Pons (tissue), 1 donor: ENCODE measurements at regions not wholly inside any gene's neighbourhood (a gene's known extent, or its start where the extent isn't known, plus 50 kb on each side); places are given as distances from the start of the nearest gene placed in this dataset.

Experiments
- DNase-seq: peaks from one replicate; pipeline ENCODE4 v3.0.0-alpha.2; 2016; ENCODE audit warnings: low spot score

DNA sequence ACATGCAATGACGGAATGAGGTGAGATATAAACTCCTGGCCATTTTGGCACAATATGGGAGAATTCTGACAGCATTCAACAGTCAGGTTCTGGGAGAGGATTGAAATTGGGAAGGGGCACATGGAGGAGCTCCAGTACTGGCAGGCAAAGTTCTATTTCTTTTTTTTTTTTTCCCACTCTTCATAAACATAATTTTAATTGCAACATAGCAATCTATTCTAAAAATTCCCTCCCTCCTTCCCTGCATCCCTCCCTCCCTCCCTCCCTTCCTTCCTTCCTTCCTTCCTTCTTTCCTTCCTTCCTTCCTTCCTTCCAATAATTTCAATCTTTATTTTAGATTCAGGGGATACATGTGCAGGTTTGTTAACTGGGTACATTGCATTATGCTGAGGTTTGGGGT lies 93.2 kb downstream of the PTCSC3 start:
- DNase-seq, result no peak

DNA sequence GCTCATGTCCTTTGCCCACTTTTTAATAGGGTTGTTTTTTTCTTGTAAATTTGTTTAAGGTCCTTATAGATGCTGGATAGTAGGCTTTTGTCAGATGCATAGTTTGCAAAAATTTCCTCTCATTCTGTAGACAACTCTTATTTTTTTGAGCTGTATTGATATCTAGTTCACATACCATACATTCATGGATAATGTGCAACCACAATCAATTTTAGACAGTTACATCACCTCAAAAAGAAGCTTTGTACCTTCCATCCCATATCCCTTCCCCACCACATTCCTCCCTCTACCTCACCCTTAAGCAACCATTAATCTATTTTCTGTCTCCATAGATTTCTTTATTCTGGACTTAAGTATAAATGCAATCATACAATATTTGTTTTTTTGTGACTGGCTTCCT lies 98.4 kb downstream of the PTCSC3 start:
- DNase-seq, result no peak

DNA sequence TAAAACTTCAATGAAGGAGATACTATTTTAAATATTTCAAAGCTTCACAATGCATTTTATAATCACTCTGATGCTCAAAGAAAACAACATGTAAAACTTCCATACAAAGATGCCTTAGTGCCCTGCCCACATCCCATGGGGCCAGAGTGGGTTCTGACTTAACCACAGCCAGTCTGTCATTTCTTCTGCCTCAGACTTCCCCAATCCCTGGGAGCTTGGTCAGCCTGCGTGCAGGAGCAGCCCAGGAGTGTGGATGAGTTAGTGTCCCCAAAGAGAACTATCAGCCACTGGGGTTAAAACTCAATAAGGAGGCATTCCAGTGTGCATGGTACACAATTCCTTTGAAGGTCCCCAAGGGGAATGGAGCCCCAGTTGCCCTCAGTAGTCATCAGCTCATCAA lies 100.3 kb downstream of the PTCSC3 start:
- no peak for DNase-seq

DNA sequence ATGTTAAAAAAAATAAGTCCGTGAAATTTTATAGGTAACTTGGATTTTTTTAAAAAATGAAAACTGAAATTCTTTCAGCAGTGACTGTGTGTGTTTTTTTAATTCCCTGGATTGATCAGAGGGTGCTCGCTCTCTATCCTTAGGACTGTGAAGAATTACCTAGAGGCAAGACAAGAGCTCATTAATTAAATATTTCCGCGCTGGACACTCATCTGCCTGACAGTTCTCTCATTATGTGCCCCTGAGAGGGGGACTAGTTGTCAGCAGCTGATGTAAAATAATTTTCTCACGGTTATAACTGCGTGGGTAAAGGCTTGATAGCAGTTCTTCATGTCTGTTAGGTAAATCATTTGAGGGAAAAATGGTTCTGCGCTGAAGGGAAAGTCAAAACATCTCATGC lies 101.3 kb downstream of the PTCSC3 start:
- DNase-seq, result no peak

DNA sequence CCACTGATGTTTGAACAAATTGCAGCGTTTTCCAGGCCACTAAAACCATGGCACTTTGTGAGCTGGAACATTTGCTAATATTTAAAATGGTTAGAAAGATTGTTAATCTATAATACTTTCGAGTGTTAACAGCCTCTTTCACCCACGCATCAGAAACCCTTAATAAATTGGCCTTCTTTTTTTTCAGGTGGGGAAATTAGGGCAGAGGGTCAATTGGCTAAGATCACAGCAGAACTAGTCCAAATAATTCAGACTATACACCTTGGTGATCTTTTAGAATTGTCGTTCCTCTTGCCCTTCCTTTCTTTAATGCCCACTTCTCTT lies 105.8 kb downstream of the PTCSC3 start:
- DNase-seq, result no peak

DNA sequence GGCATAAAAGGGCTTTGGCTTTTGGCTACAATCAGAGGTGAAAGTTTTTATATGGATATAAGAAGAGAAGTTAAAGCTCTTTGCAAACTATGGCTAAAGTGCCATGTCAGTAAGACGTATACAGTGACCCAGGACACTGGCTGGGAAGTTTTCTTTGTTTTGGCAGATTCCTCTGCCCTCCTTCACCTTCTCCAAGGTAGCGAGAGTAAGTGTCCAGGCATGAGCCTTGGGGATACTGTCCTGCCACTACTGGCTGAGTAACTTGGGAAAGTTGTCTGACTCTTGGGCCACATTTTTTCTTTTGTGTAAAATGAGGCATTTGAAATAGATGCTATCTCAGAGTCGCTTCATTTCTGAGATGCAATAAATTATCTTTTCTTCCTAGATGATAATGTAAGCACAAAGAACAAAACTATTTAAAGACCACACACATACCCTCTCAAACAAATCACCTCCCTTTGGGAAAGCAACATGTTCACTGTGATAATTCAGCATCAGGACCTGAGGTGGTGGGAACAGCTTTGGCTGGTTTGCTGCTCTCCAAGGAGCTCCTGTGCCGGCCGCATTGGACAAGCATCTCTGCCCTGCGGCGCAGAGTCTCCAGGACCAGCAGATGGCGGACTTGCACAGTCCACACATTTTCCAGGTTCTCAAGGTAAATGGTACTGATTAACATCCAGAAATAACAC lies 106.3 kb downstream of the PTCSC3 start:
- DNase-seq, result peak; percentile 74

DNA sequence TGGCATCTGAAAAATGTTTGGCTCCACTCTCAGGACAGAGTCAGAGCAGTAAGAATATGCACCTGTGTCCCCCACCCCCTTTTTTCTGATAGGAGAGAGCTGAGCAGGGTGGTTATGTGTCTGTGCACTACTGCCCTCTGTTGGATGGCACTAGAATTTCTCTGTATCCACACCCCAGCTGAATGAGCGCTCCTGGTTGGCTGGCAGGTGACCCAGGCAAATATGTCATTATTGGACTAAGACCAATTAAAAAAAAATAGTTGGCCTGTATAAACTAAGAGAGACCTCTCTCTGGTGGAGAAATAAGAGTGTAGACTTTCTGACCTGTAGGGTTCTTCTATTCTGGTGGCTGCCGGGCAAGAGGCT lies 107.0 kb downstream of the PTCSC3 start:
- DNase-seq, result peak; percentile 83

DNA sequence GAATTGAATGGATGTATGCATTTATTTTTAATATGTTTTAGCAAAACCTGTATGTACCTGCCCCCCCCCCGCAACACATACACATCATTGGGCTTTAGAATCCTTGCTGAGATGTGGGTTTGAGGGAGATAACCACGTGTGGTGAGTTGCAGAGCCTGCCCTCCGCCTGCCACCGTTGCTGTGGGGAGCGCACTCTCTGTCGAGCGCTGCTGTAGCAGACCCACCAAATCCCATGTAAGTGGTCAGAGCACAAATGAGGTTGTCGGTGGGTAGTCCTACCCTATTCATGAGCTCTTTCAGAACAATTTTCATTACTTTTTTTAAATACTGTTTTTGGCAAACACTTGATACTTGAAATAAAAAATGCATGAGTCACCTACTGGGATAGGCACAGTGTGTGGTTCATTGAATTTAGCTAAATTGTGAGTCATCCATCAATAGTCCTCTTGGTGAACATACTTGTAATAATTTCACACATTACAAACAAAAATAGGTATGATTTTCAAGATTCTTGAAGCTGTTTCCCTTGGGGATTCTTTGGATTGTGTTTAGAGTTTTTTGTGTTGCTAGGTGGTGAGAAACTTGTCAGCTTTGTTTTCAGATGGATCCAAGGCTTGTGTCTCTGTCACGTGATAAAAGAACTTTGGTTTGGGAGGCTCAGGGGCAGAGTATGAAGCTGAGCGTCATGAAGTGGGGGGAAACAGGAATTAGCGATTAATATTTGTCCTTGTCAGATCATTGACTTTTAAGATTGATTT lies 107.6 kb downstream of the PTCSC3 start:
- peak; percentile 15 for DNase-seq

DNA sequence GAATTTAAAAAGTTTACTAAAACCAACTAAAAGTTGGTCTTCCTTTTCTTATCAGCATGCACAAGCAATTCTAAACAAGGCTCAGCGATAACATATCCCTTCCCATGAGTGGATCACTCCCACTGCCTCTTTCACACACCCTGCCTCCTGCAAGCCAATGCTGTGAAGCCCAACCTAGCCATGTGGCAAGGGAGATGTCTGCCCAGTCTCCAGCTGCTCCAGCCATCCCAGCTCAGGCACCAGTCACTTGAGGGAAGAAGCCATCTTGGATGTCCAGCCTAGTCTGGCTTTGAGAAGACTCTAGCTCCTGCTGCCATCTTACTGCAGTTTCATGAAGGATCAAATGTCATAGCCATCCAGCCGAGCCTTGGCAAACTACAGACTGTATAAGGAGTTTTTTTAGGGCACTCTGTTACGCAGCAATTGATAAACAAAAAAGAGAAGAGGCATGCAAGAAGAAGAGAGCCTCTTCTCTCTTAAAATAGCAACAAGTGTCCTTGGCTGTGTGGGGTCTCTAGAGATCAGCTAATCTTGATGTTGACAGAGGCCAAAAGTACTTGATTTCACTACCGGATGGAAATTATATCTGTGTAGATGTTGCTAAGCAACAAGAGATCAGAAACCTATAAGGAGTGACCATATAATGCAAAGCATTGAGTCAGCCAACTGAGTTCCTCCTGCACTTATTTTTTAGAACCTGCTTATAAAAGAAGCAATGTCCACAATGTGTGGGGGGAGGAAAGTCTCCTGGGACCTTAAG lies 108.9 kb downstream of the PTCSC3 start:
- DNase-seq, result no peak

DNA sequence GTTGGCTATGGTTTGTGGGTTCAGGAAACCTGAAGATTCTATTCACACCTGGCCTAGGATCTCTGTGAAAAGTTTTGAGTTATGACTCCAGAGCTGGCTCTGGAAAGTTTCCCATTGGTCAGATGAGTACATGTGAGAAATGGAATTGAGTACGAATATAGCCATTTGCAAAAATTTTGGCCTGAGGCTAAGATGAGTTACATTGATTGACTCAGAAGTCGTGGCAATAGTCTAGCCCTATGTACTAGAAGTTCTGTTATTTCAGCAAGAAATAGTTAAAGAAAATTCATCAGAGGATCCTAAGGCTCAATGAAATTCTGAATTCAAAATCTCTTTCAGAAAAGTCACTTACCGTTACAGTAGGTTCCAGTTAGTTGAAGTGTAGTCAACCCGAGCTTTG lies 109.9 kb downstream of the PTCSC3 start:
- no peak for DNase-seq

DNA sequence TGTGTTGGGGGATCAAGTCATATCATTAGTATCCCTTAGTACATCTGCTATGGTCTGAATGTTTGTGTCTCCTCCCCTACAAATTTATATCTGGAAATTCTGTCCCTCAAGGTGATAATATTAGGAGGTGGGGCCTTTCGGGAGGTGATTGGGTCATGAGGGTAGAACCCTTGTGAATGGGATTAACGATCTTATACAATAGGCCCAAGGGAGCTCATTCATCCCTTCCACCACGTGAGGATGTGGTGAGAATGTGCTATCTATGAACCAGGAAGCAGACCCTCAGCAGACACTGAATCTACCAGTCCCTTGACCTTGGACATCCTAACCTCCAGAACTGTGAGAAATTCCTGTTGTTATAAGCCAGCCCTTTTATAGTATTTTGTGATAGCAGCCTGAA lies 110.7 kb downstream of the PTCSC3 start:
- no peak for DNase-seq

DNA sequence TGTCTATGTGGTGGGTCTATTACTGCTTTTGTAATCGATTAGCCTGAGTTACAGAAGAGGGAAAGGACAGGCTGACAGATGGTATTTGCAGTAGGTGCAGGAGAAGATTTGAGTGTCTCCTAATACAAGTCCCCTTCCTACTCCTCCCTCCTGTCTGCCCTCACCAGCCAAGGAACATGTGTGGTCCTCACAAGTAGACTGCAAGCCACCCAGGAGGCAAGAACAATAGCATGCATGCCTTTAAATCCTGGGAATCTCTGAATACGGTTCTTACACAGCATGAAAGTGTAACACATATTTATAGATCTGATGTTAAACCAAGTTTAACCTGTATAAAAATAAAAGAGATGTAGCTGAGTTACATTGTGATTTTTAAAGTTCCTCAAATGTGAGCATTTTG lies 117.0 kb downstream of the PTCSC3 start:
- no peak for DNase-seq

DNA sequence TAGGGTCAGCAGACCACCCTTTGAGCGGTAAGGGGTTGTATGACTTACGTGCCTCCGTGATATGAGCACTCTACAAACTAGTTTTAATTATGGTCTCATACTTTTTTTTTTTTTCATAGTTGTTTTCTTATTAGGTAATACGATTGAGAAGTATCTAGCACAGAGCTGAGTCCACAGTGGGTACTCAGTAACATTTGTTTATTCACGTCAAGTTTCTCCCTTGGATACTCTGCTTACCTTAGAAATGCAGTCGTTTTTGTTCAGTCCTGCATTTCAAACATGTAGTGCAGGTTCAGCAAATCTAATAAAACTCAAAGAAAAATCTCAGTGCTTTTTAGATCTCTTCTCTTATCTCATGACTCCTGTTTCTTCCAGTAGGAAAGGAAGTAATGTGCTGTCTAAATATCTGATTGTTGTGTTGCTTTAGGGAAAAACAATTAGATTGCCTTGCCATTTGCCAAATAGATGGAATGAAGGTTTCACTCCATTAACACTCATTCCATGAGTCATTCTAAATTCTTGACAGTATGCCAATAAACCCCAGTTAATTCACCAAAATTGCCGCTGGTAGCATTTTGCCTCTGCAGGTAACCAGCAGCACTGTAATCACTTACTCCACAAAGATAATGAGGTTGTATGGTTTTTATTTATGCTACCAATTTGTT lies 118.9 kb downstream of the PTCSC3 start:
- DNase-seq, result no peak

DNA sequence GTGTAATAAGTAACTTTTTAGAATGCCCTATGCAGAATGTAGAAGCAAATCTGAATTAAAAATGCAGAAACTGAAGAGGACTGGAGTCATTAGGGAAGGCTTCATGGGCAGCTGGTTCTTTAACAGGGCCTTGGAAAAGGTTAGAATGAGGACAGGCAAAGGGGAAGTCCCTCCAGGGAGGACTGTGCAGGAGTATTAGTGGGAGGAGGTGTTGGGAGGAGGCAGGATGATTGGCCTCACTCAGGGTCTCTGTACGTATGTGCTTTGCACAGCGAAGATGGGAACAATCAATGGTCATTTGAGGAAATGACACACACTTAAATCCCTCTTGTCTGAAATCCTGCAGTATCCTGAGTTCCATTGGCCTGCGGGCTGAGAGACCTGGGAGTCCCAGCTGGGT lies 119.7 kb downstream of the PTCSC3 start:
- DNase-seq, result no peak

DNA sequence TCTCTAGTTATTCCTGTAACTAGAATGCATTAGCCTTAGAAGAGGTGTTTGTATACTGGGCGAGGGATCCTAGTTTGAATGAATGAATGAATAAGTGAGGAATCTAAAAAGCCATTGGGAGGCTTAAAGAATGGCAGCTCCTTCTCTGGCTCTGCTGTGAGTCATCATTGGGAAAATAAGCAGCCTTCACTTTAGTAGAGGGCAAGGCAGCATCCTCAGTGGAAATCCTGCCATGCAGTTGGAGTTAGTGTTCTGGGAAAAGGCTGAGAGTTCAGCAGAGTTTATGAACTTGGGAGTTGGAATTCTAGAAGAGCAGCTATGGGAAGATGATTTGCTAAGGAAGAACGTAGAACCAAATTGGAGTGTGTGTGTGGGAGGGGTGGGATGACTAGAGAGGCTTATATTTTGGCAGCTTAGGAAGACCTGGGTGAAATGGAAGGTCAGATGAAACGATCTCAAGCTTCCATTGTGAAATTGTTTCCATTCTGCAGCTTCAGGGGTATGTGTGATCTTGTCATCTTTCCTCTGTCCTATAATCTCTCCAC lies 120.8 kb downstream of the PTCSC3 start:
- no peak for DNase-seq

DNA sequence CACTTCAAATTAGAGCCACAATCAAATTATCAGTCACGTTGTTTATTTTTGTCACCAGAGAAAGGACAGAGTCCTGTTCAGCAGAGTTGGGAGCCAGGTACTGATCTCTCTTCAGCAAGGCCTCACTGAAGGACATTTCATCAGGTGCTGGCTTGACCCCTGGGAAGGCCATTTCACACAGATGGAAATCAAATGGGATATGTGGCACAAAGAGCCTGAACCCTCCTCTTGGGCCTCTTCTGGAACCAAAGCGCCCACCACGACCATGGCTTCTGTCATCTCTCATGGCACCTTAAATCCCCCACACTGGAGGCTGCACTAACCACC lies 121.5 kb downstream of the PTCSC3 start:
- DNase-seq, result no peak

DNA sequence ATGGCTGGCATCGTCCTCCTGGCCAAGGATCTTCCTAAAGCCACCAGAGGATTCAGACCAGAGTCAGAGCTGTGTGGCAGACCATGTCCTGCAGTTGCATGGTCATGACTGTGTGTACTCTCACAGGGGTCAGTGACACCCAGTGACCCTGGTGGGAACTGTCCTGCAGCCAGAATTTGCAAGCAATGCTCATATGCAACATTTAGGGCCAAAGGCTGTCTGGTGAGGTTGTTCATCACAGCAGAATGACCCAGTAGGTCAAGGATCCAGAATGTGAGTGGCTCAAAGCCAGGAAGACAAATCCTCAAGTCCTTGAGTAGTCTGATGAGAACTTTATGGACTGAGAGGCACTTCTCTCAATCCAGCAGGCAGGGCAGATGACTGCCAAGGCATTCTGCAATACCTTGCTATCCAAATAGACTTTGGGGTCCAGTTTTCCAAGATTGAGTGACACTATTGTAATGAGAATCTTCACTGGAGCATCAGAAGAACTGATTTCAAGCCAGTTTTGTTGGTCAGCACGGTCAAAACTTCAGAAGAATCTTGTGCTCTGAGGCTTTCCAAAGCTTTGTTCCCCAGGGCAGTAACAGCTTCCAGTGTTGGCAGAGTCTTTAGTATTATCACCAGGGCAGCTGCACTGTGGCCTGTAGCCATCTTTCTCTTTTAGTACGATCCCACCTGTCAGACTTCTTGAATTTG lies 122.0 kb downstream of the PTCSC3 start:
- DNase-seq, result no peak

DNA sequence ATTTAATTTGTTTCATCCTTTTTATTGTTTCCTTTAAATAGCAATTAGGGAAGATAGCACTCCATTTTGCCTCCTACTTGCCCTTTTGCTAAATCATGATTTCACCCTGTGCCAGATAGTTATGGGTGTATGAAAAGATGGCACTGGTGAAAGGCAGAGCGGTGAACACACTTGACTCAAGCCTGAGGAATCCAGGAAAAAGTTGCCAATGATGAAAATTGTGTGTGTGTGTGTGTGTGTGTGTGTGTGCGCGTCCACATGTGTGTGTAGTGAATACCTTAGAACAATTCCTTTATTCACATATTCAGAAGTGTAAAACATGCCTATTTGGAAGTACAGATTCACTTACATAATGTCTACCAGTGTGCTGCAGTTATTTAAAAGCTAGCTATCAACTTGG lies 123.8 kb downstream of the PTCSC3 start:
- DNase-seq, result no peak

DNA sequence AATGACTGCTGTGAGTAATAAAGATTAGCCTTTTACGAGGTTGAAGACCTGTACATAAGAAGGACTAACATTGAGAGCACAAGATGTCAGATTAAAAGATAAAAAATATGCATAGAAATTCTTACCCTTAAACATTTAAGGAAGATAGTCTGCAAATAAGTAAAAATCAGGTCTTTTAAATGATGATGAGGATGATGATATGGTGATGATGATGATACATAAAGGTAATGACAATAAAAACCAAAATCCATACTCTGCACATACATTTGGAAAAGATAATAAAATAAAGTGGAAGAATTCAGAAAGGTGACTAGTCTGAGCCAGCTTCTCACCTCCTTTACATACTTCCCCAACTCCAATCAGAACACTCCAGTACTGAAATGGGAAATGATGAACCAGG lies 124.5 kb downstream of the PTCSC3 start:
- DNase-seq, result no peak

DNA sequence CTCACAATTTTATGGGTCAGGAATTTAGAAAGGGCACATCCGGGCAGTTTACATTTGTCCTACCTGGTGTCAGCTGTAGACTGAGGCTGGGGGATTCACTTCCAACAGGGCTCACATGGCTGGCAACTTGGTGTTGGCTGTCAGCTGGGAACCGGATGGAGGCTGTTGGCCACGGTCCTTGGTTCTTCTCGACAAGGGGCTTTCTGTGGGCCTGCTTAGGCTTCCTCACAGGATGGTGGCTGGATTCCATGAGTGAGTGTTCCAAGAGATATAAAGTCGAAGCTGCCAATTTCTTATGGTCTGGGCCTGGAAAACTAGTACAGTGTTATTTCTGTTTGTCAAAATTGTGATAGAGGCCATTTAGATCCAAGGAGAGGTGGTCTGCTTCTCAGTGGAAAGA lies 127.9 kb downstream of the PTCSC3 start:
- no peak for DNase-seq

DNA sequence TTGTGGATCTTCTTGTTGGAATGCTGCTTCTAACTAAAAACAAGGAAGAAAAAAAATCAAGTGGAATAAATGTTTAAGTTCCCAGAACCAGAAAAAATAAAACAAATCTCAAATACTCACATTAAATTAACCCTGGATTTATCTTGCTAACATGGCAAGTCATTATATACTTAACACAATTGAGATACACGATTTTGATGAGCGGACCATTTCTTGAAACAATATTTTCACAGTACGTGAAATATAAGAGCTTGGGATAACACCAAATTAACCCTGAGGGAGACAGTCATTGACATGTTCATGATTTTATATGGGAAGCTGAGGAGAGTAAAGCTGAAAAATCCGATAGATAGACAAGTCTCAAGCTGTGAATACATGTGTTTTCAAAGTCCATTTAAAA lies 128.6 kb downstream of the PTCSC3 start:
- DNase-seq, result no peak

DNA sequence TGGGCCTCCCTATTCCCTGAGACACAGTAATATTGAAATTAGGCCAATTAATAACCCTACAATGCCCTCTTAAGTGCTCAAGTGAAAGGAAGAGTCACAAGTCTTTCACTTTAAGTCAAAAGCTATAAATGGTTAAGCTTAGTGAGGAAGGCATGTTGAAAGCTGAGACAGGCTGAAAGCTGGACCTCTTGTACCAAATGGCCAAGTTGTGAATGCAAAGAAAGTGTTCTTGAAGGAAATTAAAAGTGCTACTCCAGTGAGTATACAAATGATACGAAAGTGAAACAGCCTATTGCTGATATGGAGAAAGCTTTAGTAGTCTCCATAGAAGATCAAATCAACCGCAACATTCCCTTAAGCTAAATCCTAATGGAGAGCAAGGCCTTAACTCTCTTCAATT lies 140.8 kb downstream of the PTCSC3 start:
- DNase-seq, result no peak
